Heart left ventricle (tissue), 16 donors: ENCODE measurements at regions not wholly inside any gene's neighbourhood (a gene's known extent, or its start where the extent isn't known, plus 50 kb on each side); places are given as distances from the start of the nearest gene placed in this dataset.

ENCODE experiments used
- ATAC-seq, 4 donors: fragments of 200-7000 bp; cut with Tn5 transposase; one replicate each; pipeline ENCODE4 v1.9.1; 2020 to 2022; ENCODE audit warnings: moderate library complexity in 4 of 4, mild to moderate bottlenecking in 3 of 4, moderate number of reproducible peaks in 1 of 4
- DNase-seq, 5 donors: peaks; one replicate each; pipeline ENCODE4 v3.0.0-alpha.2; 2020
- H3K27ac ChIP-seq, 12 donors: fragments of 200-600 bp; sonication (generic) in 4 of 12; one replicate each; pipeline versions ENCODE4 v1.5.0 to v1.8.0; 2016 to 2022; ENCODE audit warnings: mild to moderate bottlenecking in 2 of 12
- H3K27me3 ChIP-seq, 9 donors: fragments of 200-600 bp; sonication (generic) in 2 of 9; one replicate each; pipeline versions ENCODE4 v1.5.1 to v1.8.0; 2016 to 2022; ENCODE audit warnings: mild to moderate bottlenecking in 3 of 9
- H3K36me3 ChIP-seq, 9 donors: fragments of 200-600 bp; sonication (generic) in 2 of 9; one replicate each; pipeline versions ENCODE4 v1.5.0 to v1.8.0; 2018 to 2022; ENCODE audit warnings: mild to moderate bottlenecking in 2 of 9
- H3K4me1 ChIP-seq, 12 donors: fragments of 200-600 bp; sonication (generic) in 4 of 12; one replicate each; pipeline versions ENCODE4 v1.5.0 to v1.8.0; 2016 to 2022; ENCODE audit warnings: mild to moderate bottlenecking in 3 of 12
- H3K4me3 ChIP-seq, 12 donors: fragments of 200-600 bp; sonication (generic) in 4 of 12; one replicate each; pipeline versions ENCODE4 v1.5.0 to v1.8.0; 2017 to 2022; ENCODE audit warnings: mild to moderate bottlenecking in 9 of 12, moderate library complexity in 4 of 12
- H3K9me3 ChIP-seq, 12 donors: fragments of 200-600 bp; sonication (generic) in 4 of 12; one replicate each; pipeline versions ENCODE4 v1.5.0 to v1.8.0; 2016 to 2022; ENCODE audit warnings: mild to moderate bottlenecking in 1 of 12
- CTCF ChIP-seq, 12 donors: fragments of 200-600 bp; sonication (generic) in 4 of 12; IDR thresholded peaks; one replicate each; pipeline versions ENCODE4 v1.5.0 to v1.8.0; 2018 to 2022; ENCODE audit warnings: antibody characterized with exemption in 12 of 12, mild to moderate bottlenecking in 5 of 12
- POLR2A ChIP-seq, 2 donors: fragments of 450-650 bp; IDR thresholded peaks; one replicate each; pipeline ENCODE4 v1.6.1; 2017; ENCODE audit warnings: antibody characterized with exemption in 2 of 2, mild to moderate bottlenecking in 2 of 2, moderate library complexity in 2 of 2
- WGBS, 4 donors: extraction: QIAGEN DNeasy Blood & Tissue Kit in 2 of 4; methylation state at CpG; one replicate each; pipeline versions ENCODE4 v1.1.5 to v1.1.7; 2013 to 2018; 5-methylcytosine and 5-hydroxymethylcytosine counted together
- intact Hi-C, 10 donors: fragments of 100-400 bp; cut with DNase I; formaldehyde crosslinking; loops; one replicate each; pipeline versions ENCODE4 v1.11.1 to v1.14.2; 2022
- donor health status: ischemic (EF 13 %, LVEDD 7.1; RV severe dilation, severe dysfunction).
- donor health status: healthy with polysubstance abuse.
- donor health status: DM: no; HTN: yes; CAD: no.
- donor health status: DM: no; HTN: no; CAD: no.
- donor health status: ischemic (EF 25% LVEDD 6.9; RV normal size, moderate dysfunction).
- donor health status: ischemic (EF 25% LVEDD 5.7; RV mildly dilated, moderate dysfunction).
- donor health status: healthy.
- donor health status: DM: yes; HTN: yes; CAD: no.
- donor health status: ischemic (EF 35%, LVEDD 5.7; RV mildly dilated, moderate dysfunction).
- donor health status: nonischemic (EF 11% LVEDD 7.7; RV severe dilation, severe dysfunction).
- donor health status: DM: yes; HTN: yes; CAD: no.
- donor health status: PGD.
- donor health status: ischemic (EF 29% LVEDD 5.4; RV normal size, mild dysfunction).
- donor health status: nonischemic (EF 23%, LVEDD 6.1; RV moderate dilation, normal function).

DNA sequence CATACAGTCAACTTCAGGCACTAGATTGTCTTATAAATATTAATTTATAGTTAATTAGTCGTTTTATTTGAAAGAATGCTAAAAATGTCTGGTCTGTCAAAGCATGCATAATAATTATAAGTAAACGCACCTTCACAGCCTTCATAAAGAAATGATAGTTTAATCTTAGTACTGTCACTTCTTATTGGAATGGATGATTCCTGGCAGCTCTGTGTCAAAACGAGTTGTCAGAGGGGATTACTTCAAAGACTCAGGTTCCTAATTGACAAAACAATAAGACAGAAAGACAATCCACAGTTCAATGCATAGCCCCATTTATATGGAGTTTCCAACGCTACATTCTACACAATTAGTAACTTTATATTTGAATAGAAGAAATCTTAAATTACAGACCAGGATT is 461.3 kb upstream of the TECRL start:
- DNase-seq: no peak
- TF ChIP-seq POLR2A (IDR thresholded peaks at IDR 0.05) (no peak), CTCF (IDR thresholded peaks at IDR 0.05) (no peak)

DNA sequence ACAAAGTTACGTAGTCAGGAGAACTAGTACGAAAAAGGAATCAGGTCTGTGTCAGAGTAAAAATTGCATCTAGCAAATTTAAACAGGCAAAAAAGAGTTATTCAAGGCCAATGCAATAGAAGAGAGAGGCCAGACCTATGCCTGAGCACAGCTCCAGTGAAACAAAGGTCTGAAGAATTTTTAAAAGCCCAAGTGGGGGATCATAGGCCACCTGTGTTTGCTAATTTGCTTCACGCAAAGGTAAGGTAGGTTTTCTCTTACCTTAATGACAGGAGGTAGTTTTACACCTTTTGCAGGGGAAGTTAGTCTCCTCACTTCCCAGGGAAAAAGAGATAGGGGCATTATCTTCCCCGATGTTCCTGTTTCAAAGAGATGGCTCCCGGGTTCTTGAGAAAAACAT is 448.6 kb upstream of the TECRL start:
- peaks cover 0 to 3% (median 0%) of the 10 kb centered on the region in 12 donors for H3K9me3 ChIP-seq
- DNase-seq (no peak), ATAC-seq (no peak)
- intact Hi-C loops: no loop called here
- H3K36me3 ChIP-seq: no peaks in the 10 kb centered on the region
- 57 to 62% (median 60%) methylated on average over 5 of the region's 5 CpGs for WGBS, 4 donors
- H3K4me3 ChIP-seq: no peak overlapping the region
- no peak overlapping the region for H3K27ac ChIP-seq
- no peaks in the 10 kb centered on the region for H3K4me1 ChIP-seq
- H3K27me3 ChIP-seq: no peaks in the 10 kb centered on the region
- TF ChIP-seq CTCF (IDR thresholded peaks at IDR 0.05): no peak
- TF ChIP-seq POLR2A (IDR thresholded peaks at IDR 0.05): no peak

More for the DNA sequence above, 461.3 kb upstream of the TECRL start:
- Histone ChIP-seq H3K27me3 (no peaks in the 10 kb centered on the region), H3K4me3 (no peak overlapping the region), H3K9me3 (peaks cover 0 to 24% (median 0%) of the 10 kb centered on the region in 12 donors), H3K36me3 (no peaks in the 10 kb centered on the region), H3K27ac (no peak overlapping the region), H3K4me1 (no peaks in the 10 kb centered on the region)
- 55 to 60% (median 58%) methylated on average over 4 of the region's 4 CpGs for WGBS, 4 donors
- intact Hi-C loops: no loop called here
- no peak for ATAC-seq

DNA sequence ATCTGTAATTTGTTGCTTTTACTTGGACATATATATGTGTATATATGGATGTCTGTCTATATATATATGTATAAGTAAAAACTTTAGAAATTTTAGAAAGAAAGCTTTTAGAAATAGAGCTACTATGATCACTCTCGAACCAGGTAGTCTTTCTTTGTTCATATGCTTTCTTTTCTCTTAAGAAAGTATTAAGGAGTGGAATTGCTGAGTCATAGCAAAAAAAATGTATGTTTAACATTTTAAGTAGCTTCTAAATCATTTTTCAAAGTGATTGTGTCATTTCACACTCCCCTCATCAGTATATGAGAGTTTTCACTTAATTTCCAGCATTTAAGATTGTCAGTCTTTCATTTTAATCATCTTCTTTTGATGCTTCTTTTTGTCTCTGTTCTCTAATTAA is 447.9 kb upstream of the TECRL start:
- H3K27ac ChIP-seq: no peak overlapping the region
- intact Hi-C loops: no loop called here
- H3K27me3 ChIP-seq: no peaks in the 10 kb centered on the region
- H3K4me3 ChIP-seq: no peak overlapping the region
- peaks cover 0 to 7% (median 0%) of the 10 kb centered on the region in 12 donors for H3K9me3 ChIP-seq
- DNase-seq (no peak), ATAC-seq (no peak)
- H3K36me3 ChIP-seq: no peaks in the 10 kb centered on the region
- whole genome bisulfite sequencing, 4 donors: 48 to 67% (median 53%) methylated on average over 1 of the region's 1 CpG
- H3K4me1 ChIP-seq: no peaks in the 10 kb centered on the region
- no peak for TF ChIP-seq POLR2A (IDR thresholded peaks at IDR 0.05)
- TF ChIP-seq CTCF (IDR thresholded peaks at IDR 0.05): no peak

DNA sequence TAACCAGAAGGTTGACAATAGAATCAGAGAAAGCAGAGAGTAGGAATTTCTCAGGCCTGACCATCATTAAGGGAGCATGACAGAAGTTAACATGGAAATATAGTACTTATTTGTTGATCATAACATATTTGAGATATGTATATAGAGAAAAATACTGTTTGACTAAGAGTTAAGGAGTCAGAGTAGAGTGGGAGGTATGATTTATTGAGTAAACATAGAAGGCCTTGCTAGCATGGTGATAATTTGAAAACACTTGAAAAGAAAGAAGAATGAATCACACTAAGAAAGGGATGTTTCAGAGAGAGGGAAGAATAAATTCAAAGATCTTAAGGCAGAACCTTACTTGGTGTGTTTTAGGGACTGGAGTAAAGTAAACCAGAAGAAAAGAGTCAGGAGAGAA is 437.2 kb upstream of the TECRL start:
- no peak for TF ChIP-seq CTCF (IDR thresholded peaks at IDR 0.05)
- no peak for TF ChIP-seq POLR2A (IDR thresholded peaks at IDR 0.05)
- no peaks in the 10 kb centered on the region for H3K36me3 ChIP-seq
- H3K4me1 ChIP-seq: no peaks in the 10 kb centered on the region
- H3K4me3 ChIP-seq: no peak overlapping the region
- H3K9me3 ChIP-seq: peaks cover 0 to 6% (median 0%) of the 10 kb centered on the region in 12 donors
- intact Hi-C loops: no loop called here
- no peak for ATAC-seq
- H3K27ac ChIP-seq: no peak overlapping the region
- no peaks in the 10 kb centered on the region for H3K27me3 ChIP-seq
- no peak for DNase-seq
